Endodermal cell (in vitro differentiated cells): ENCODE measurements at regions not wholly inside any gene's neighbourhood (a gene's known extent, or its start where the extent isn't known, plus 50 kb on each side); places are given as distances from the start of the nearest gene placed in this dataset.

Source experiments
- DNase-seq: peaks from one replicate; pipeline ENCODE4 v3.0.0-alpha.2; 2017
- H3K27ac ChIP-seq: 2 replicates; pipeline ENCODE4 v1.5.1; 2013; ENCODE audit warnings: mild to moderate bottlenecking, low read depth, low read length, moderate library complexity
- H3K27me3 ChIP-seq: 2 replicates; pipeline ENCODE4 v1.6.1; 2013; ENCODE audit warnings: mild to moderate bottlenecking, low read length, moderate library complexity; ENCODE audit not compliant: insufficient read depth, control insufficient read depth, poor library complexity, severe bottlenecking
- H3K36me3 ChIP-seq: 2 replicates; pipeline ENCODE4 v1.7.0; 2013; ENCODE audit warnings: mild to moderate bottlenecking, low read length, moderate library complexity; ENCODE audit not compliant: control insufficient read depth, insufficient read depth
- H3K4me1 ChIP-seq: one replicate; pipeline ENCODE4 v1.7.0; 2013; ENCODE audit warnings: low read length; ENCODE audit not compliant: control insufficient read depth, insufficient read depth
- H3K4me3 ChIP-seq: 2 replicates; pipeline ENCODE4 v1.5.1; 2013; ENCODE audit warnings: mild to moderate bottlenecking, low read length, moderate library complexity
- H3K9ac ChIP-seq: 2 replicates; pipeline ENCODE4 v1.6.1; 2013; ENCODE audit warnings: mild to moderate bottlenecking, low read length, moderate library complexity; ENCODE audit not compliant: poor library complexity, severe bottlenecking; ENCODE audit errors: extremely low read depth
- H3K9me3 ChIP-seq: 2 replicates; pipeline ENCODE4 v1.6.1; 2013; ENCODE audit warnings: mild to moderate bottlenecking, low read length, moderate library complexity; ENCODE audit not compliant: control insufficient read depth
- H3K27ac Mint-ChIP-seq: 2 replicates; pipeline ENCODE4 v1.8.0; 2020; ENCODE audit warnings: mixed read lengths
- H3K27me3 Mint-ChIP-seq: 2 replicates; pipeline ENCODE4 v1.8.0; 2021; ENCODE audit warnings: mild to moderate bottlenecking, mixed read lengths; ENCODE audit not compliant: insufficient read depth
- H3K36me3 Mint-ChIP-seq: 2 replicates; pipeline ENCODE4 v1.8.0; 2020; ENCODE audit warnings: low read depth, mixed read lengths
- H3K4me1 Mint-ChIP-seq: 2 replicates; pipeline ENCODE4 v1.8.0; 2020; ENCODE audit warnings: mixed read lengths
- H3K4me3 Mint-ChIP-seq: 2 replicates; pipeline ENCODE4 v1.8.0; 2020; ENCODE audit warnings: mild to moderate bottlenecking, moderate library complexity, mixed read lengths
- H3K9me3 Mint-ChIP-seq: 2 replicates; pipeline ENCODE4 v1.8.0; 2020; ENCODE audit warnings: mild to moderate bottlenecking, mixed read lengths
- CTCF ChIP-seq: fragments of 200-600 bp; sonication (generic); conservative IDR thresholded peaks from 2 replicates; pipeline ENCODE4 v1.5.0; 2021; ENCODE audit warnings: antibody characterized with exemption, mild to moderate bottlenecking
- WGBS, 2 experiments: methylation state at CpG; one replicate each; pipeline versions ENCODE4 v1.1.5 to v1.1.7; 2013; ENCODE audit warnings: missing lambda C conversion rate in 2 of 2, mixed read lengths in 1 of 2; ENCODE audit not compliant: insufficient coverage in 1 of 2, insufficient read length in 1 of 2; 5-methylcytosine and 5-hydroxymethylcytosine counted together

GRCh38 chr4:181946902-181947301 is 296.3 kb upstream of the TENM3 start:
- Histone ChIP-seq H3K36me3 (no peaks in the 10 kb centered on the region), H3K4me3 (no peak overlapping the region), H3K27me3 (no peaks in the 10 kb centered on the region), H3K9me3 (no peaks in the 10 kb centered on the region), H3K4me1 (no peaks in the 10 kb centered on the region), H3K9ac (no peak overlapping the region), H3K27ac (no peak overlapping the region)
- no peak overlapping the region for H3K4me3 Mint-ChIP-seq
- no peaks in the 10 kb centered on the region for H3K27me3 Mint-ChIP-seq
- 90 to 98% methylated on average over 2 to 3 of the region's 4 CpGs for whole genome bisulfite sequencing, 2 experiments
- TF ChIP-seq CTCF, result no peak
- no peak overlapping the region for H3K27ac Mint-ChIP-seq
- no peaks in the 10 kb centered on the region for H3K36me3 Mint-ChIP-seq
- no peaks in the 10 kb centered on the region for H3K9me3 Mint-ChIP-seq
- DNase-seq, result no peak
- no peaks in the 10 kb centered on the region for H3K4me1 Mint-ChIP-seq

GRCh38 chr4:181948839-181949382 is 294.3 kb upstream of the TENM3 start:
- Histone ChIP-seq H3K27me3 (no peaks in the 10 kb centered on the region), H3K9ac (no peak overlapping the region), H3K36me3 (no peaks in the 10 kb centered on the region), H3K4me3 (no peak overlapping the region), H3K4me1 (no peaks in the 10 kb centered on the region), H3K27ac (no peak overlapping the region), H3K9me3 (no peaks in the 10 kb centered on the region)
- no peak for DNase-seq
- Mint-ChIP-seq H3K27ac (no peak overlapping the region), H3K4me1 (peaks cover 2% of the 10 kb centered on the region), H3K4me3 (no peak overlapping the region), H3K27me3 (no peaks in the 10 kb centered on the region), H3K36me3 (no peaks in the 10 kb centered on the region), H3K9me3 (no peaks in the 10 kb centered on the region)
- no peak for TF ChIP-seq CTCF
- 74 to 86% methylated on average over 1 to 3 of the region's 3 CpGs for WGBS, 2 experiments

- H3K36me3 ChIP-seq, result no peaks in the 10 kb centered on the region
Measured at GRCh38 chr4:181949704-181950312, 293.4 kb upstream of the TENM3 start.

More at GRCh38 chr4:181949704-181950312, 293.4 kb upstream of the TENM3 start:
- no peaks in the 10 kb centered on the region for H3K27me3 Mint-ChIP-seq
- no peak overlapping the region for H3K27ac ChIP-seq
- H3K27ac Mint-ChIP-seq, result no peak overlapping the region
- no peaks in the 10 kb centered on the region for H3K36me3 Mint-ChIP-seq
- H3K4me3 ChIP-seq, result no peak overlapping the region
- no peaks in the 10 kb centered on the region for H3K4me1 ChIP-seq
- H3K9ac ChIP-seq, result no peak overlapping the region
- no peaks in the 10 kb centered on the region for H3K27me3 ChIP-seq
- peaks cover 2% of the 10 kb centered on the region for H3K4me1 Mint-ChIP-seq
- 34 to 50% methylated on average over 3 to 6 of the region's 6 CpGs for WGBS, 2 experiments
- no peak for TF ChIP-seq CTCF
- H3K9me3 Mint-ChIP-seq, result no peaks in the 10 kb centered on the region
- H3K9me3 ChIP-seq, result no peaks in the 10 kb centered on the region
- H3K4me3 Mint-ChIP-seq, result no peak overlapping the region
- peak; percentile 84 for DNase-seq
